NT2/D1 (cell line): ENCODE measurements at regions not wholly inside any gene's neighbourhood (a gene's known extent, or its start where the extent isn't known, plus 50 kb on each side); places are given as distances from the start of the nearest gene placed in this dataset.

Experiments
- DNase-seq: peaks from one replicate; pipeline ENCODE4 v3.0.0-alpha.2; 2011; ENCODE audit warnings: low read depth, low spot score
- H3K27me3 ChIP-seq: 2 replicates; pipeline ENCODE4 v1.6.0; 2011; ENCODE audit warnings: mild to moderate bottlenecking; ENCODE audit not compliant: insufficient read length, insufficient read depth
- H3K36me3 ChIP-seq: 2 replicates; pipeline ENCODE4 v1.6.1; 2011; ENCODE audit warnings: mild to moderate bottlenecking, low read length, mixed read lengths; ENCODE audit not compliant: insufficient read depth, insufficient read length
- H3K4me1 ChIP-seq: 2 replicates; pipeline ENCODE4 v1.5.1; 2011; ENCODE audit not compliant: insufficient read depth, insufficient read length
- H3K4me3 ChIP-seq: 2 replicates; pipeline ENCODE4 v1.5.1; 2011; ENCODE audit warnings: low read depth; ENCODE audit not compliant: insufficient read length
- H3K9ac ChIP-seq: 2 replicates; pipeline ENCODE4 v1.6.0; 2011; ENCODE audit warnings: low read depth; ENCODE audit not compliant: insufficient read length
- H3K9me3 ChIP-seq: 2 replicates; pipeline ENCODE4 v1.5.1; 2011; ENCODE audit warnings: mild to moderate bottlenecking, low read length; ENCODE audit not compliant: insufficient read depth
- SUZ12 ChIP-seq: IDR thresholded peaks from 2 replicates; pipeline ENCODE4 v1.6.1; 2011; ENCODE audit not compliant: insufficient read length, insufficient read depth; ENCODE audit errors: extremely low read depth
- YY1 ChIP-seq: IDR thresholded peaks from 2 replicates; pipeline ENCODE4 v1.6.1; 2011; ENCODE audit not compliant: insufficient read length, insufficient read depth
- ZNF274 ChIP-seq: IDR thresholded peaks from 2 replicates; pipeline ENCODE4 v1.6.1; 2011; ENCODE audit warnings: mild to moderate bottlenecking, low read depth, low read length

GRCh38 chr6:137800762-137801161, 66.3 kb upstream of the TNFAIP3 start:
- H3K4me3 ChIP-seq, result no peak overlapping the region
- TF ChIP-seq ZNF274, result no peak
- TF ChIP-seq YY1, result no peak
- no peak for TF ChIP-seq SUZ12
- H3K4me1 ChIP-seq, result no peaks in the 10 kb centered on the region
- no peak overlapping the region for H3K9ac ChIP-seq
- DNase-seq, result no peak
- no peaks in the 10 kb centered on the region for H3K27me3 ChIP-seq
- no peaks in the 10 kb centered on the region for H3K9me3 ChIP-seq
- H3K36me3 ChIP-seq, result no peaks in the 10 kb centered on the region

- TF ChIP-seq YY1 (no peak), ZNF274 (no peak), SUZ12 (no peak)
- no peak for DNase-seq
- Histone ChIP-seq H3K9ac (no peak overlapping the region), H3K9me3 (no peaks in the 10 kb centered on the region), H3K27me3 (no peaks in the 10 kb centered on the region), H3K4me1 (no peaks in the 10 kb centered on the region), H3K36me3 (no peaks in the 10 kb centered on the region), H3K4me3 (no peak overlapping the region)
Observed at GRCh38 chr6:137801352-137802114, 65.5 kb upstream of the TNFAIP3 start.

GRCh38 chr6:137802408-137803182, 64.5 kb upstream of the TNFAIP3 start:
- H3K4me1 ChIP-seq, result no peaks in the 10 kb centered on the region
- no peaks in the 10 kb centered on the region for H3K36me3 ChIP-seq
- H3K9ac ChIP-seq, result no peak overlapping the region
- H3K4me3 ChIP-seq, result no peak overlapping the region
- TF ChIP-seq SUZ12, result no peak
- no peak for TF ChIP-seq YY1
- no peak for TF ChIP-seq ZNF274
- DNase-seq, result no peak
- no peaks in the 10 kb centered on the region for H3K9me3 ChIP-seq
- no peaks in the 10 kb centered on the region for H3K27me3 ChIP-seq

- TF ChIP-seq ZNF274, result no peak
- H3K9ac ChIP-seq, result no peak overlapping the region
- DNase-seq, result no peak
- H3K4me3 ChIP-seq, result no peak overlapping the region
- H3K36me3 ChIP-seq, result no peaks in the 10 kb centered on the region
- no peaks in the 10 kb centered on the region for H3K9me3 ChIP-seq
- H3K27me3 ChIP-seq, result no peaks in the 10 kb centered on the region
- H3K4me1 ChIP-seq, result peaks cover 2% of the 10 kb centered on the region
Observed at GRCh38 chr6:137804637-137805036, 62.4 kb upstream of the TNFAIP3 start.

- no peak for TF ChIP-seq ZNF274
- TF ChIP-seq SUZ12, result no peak
- no peak for TF ChIP-seq YY1
- Histone ChIP-seq H3K9me3 (no peaks in the 10 kb centered on the region), H3K27me3 (no peaks in the 10 kb centered on the region), H3K4me3 (no peak overlapping the region), H3K4me1 (peaks cover 2% of the 10 kb centered on the region), H3K9ac (no peak overlapping the region), H3K36me3 (no peaks in the 10 kb centered on the region)
- no peak for DNase-seq
Observed at GRCh38 chr6:137805622-137806021, 61.4 kb upstream of the TNFAIP3 start.

- no peaks in the 10 kb centered on the region for H3K27me3 ChIP-seq
- no peaks in the 10 kb centered on the region for H3K9me3 ChIP-seq
- no peak overlapping the region for H3K9ac ChIP-seq
- no peak for DNase-seq
- H3K4me1 ChIP-seq, result peaks cover 2% of the 10 kb centered on the region
- no peaks in the 10 kb centered on the region for H3K36me3 ChIP-seq
- TF ChIP-seq SUZ12 (no peak), YY1 (no peak), ZNF274 (no peak)
- H3K4me3 ChIP-seq, result no peak overlapping the region
Observed at GRCh38 chr6:137806914-137807682, 60.0 kb upstream of the TNFAIP3 start.

- peaks cover 2% of the 10 kb centered on the region for H3K4me1 ChIP-seq
- no peak for DNase-seq
- H3K4me3 ChIP-seq, result no peak overlapping the region
- no peaks in the 10 kb centered on the region for H3K36me3 ChIP-seq
- TF ChIP-seq SUZ12 (no peak), YY1 (no peak)
- H3K9ac ChIP-seq, result no peak overlapping the region
- no peaks in the 10 kb centered on the region for H3K27me3 ChIP-seq
- H3K9me3 ChIP-seq, result no peaks in the 10 kb centered on the region
Observed at GRCh38 chr6:137808191-137808590, 58.9 kb upstream of the TNFAIP3 start.
